ENCODE measurements at regions not wholly inside any gene's neighbourhood (a gene's known extent, or its start where the extent isn't known, plus 50 kb on each side); places are given as distances from the start of the nearest gene placed in this dataset.

DNA sequence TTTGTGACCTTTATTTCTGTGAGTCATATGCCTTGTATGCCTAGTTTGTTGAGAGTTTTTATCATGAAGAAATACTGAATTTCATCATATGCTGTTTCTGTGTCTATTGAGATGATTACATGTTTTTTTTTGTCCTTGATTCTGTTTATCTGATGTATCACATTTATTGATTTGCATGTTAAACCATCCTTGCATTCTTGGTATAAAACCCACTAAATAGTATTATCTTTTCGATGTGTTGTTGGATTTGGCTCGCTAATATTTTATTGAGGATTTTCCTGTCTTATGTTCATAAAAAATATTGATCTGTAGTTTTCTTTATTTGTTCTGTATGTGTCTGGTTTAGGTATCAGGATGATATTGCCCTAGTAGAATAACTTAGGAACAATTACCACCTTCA, 164.7 kb upstream of the CHRM3 start:
- Histone ChIP-seq H3K4me1 (ENCODE audit: control insufficient read depth in 2 of 2, insufficient read depth in 2 of 2, low read length in 2 of 2) (no peaks in the 10 kb centered on the region), H3K36me3 (replicated peaks in 1 of 2; ENCODE audit: control extremely low read depth in 1 of 2, control insufficient read depth in 1 of 2, extremely low read depth in 1 of 2, insufficient read depth in 2 of 2, low read length in 1 of 2) (no peaks in the 10 kb centered on the region), H3K4me2 (replicated peaks; ENCODE audit: low read depth, low read length, poor library complexity, severe bottlenecking) (no peak overlapping the region), H4K20me1 (ENCODE audit: control insufficient read depth, insufficient read depth, low read length, poor library complexity, severe bottlenecking) (no peaks in the 10 kb centered on the region), H3K27ac (ENCODE audit: low read length in 2 of 2) (no peak overlapping the region), H3K9me3 (ENCODE audit: control extremely low read depth in 1 of 3, control insufficient read depth in 2 of 3, insufficient read depth in 1 of 3, low read length in 2 of 3) (peaks cover 2 to 8% (median 6%) of the 10 kb centered on the region in 3 donors), H2AFZ (ENCODE audit: insufficient read depth, low read depth, low read length, poor library complexity, severe bottlenecking) (no peak overlapping the region), H3K79me2 (ENCODE audit: control insufficient read depth, insufficient read depth, low read length) (no peaks in the 10 kb centered on the region), H3K4me3 (ENCODE audit: control extremely low read depth in 1 of 5, extremely low read depth in 1 of 5, insufficient read depth in 1 of 5, low read depth in 2 of 5, low read length in 4 of 5) (no peak overlapping the region), H3K27me3 (replicated peaks in 1 of 4; ENCODE audit: control extremely low read depth in 1 of 4, control insufficient read depth in 3 of 4, insufficient read depth in 4 of 4, low read length in 3 of 4) (no peaks in the 10 kb centered on the region), H3K9ac (ENCODE audit: low read length) (no peak overlapping the region)
- ChIA-PET POLR2A (no interaction called here), CTCF (no interaction called here)
- Mint-ChIP-seq H3K27ac (no peak overlapping the region), H3K4me3 (no peak overlapping the region), H3K27me3 (no peaks in the 10 kb centered on the region), H3K9me3 (ENCODE audit: insufficient read depth) (peaks cover 14% of the 10 kb centered on the region), H3K4me1 (no peaks in the 10 kb centered on the region)
- TF ChIP-seq, protein P1, sequence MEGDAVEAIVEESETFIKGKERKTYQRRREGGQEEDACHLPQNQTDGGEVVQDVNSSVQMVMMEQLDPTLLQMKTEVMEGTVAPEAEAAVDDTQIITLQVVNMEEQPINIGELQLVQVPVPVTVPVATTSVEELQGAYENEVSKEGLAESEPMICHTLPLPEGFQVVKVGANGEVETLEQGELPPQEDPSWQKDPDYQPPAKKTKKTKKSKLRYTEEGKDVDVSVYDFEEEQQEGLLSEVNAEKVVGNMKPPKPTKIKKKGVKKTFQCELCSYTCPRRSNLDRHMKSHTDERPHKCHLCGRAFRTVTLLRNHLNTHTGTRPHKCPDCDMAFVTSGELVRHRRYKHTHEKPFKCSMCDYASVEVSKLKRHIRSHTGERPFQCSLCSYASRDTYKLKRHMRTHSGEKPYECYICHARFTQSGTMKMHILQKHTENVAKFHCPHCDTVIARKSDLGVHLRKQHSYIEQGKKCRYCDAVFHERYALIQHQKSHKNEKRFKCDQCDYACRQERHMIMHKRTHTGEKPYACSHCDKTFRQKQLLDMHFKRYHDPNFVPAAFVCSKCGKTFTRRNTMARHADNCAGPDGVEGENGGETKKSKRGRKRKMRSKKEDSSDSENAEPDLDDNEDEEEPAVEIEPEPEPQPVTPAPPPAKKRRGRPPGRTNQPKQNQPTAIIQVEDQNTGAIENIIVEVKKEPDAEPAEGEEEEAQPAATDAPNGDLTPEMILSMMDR (IDR thresholded peaks at IDR 0.05), result no peak
- TF ChIP-seq EZH2 (IDR thresholded peaks at IDR 0.05; ENCODE audit: borderline replicate concordance, insufficient read depth, low read depth, low read length, poor library complexity, severe bottlenecking), result no peak
- no CpG with 5 or more reads among the region's 2 CpGs for WGBS (ENCODE audit: insufficient coverage)
- ATAC-seq (ENCODE audit: low read depth), result no peak
- no peak for DNase-seq
- intact Hi-C loops (cut with micrococcal nuclease), result no loop called here

DNA sequence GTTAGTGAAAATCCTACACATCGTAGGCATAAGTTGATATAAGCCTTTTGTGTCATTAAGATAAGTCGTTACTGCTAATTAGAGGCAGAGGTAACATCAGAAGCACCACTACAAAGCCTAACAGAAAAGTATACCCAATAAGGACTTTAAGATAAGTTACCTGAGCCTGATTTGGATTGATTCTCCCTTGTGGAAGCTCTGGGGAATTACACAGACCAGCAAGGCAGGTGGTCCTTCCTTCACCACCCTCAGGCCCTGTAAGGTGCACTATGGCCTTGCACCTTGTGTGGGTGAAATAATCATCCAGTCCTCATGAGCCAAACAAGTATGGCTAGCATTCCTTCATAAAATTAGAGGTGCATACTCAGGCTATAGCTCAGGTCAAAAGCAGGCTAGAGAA, 166.7 kb upstream of the CHRM3 start:
- no CpG with 5 or more reads among the region's 2 CpGs for WGBS (ENCODE audit: insufficient coverage)
- Histone ChIP-seq H3K9ac (ENCODE audit: low read length) (no peak overlapping the region), H4K20me1 (ENCODE audit: control insufficient read depth, insufficient read depth, low read length, poor library complexity, severe bottlenecking) (no peaks in the 10 kb centered on the region), H3K27me3 (replicated peaks in 1 of 4; ENCODE audit: control extremely low read depth in 1 of 4, control insufficient read depth in 3 of 4, insufficient read depth in 4 of 4, low read length in 3 of 4) (no peaks in the 10 kb centered on the region), H3K27ac (ENCODE audit: low read length in 2 of 2) (no peak overlapping the region), H3K79me2 (ENCODE audit: control insufficient read depth, insufficient read depth, low read length) (no peaks in the 10 kb centered on the region), H3K4me1 (ENCODE audit: control insufficient read depth in 2 of 2, insufficient read depth in 2 of 2, low read length in 2 of 2) (no peaks in the 10 kb centered on the region), H3K4me2 (replicated peaks; ENCODE audit: low read depth, low read length, poor library complexity, severe bottlenecking) (no peak overlapping the region), H3K9me3 (ENCODE audit: control extremely low read depth in 1 of 3, control insufficient read depth in 2 of 3, insufficient read depth in 1 of 3, low read length in 2 of 3) (peaks cover 0 to 2% (median 0%) of the 10 kb centered on the region in 3 donors), H3K4me3 (ENCODE audit: control extremely low read depth in 1 of 5, extremely low read depth in 1 of 5, insufficient read depth in 1 of 5, low read depth in 2 of 5, low read length in 4 of 5) (no peak overlapping the region), H2AFZ (ENCODE audit: insufficient read depth, low read depth, low read length, poor library complexity, severe bottlenecking) (no peak overlapping the region), H3K36me3 (replicated peaks in 1 of 2; ENCODE audit: control extremely low read depth in 1 of 2, control insufficient read depth in 1 of 2, extremely low read depth in 1 of 2, insufficient read depth in 2 of 2, low read length in 1 of 2) (no peaks in the 10 kb centered on the region)
- TF ChIP-seq EZH2 (IDR thresholded peaks at IDR 0.05; ENCODE audit: borderline replicate concordance, insufficient read depth, low read depth, low read length, poor library complexity, severe bottlenecking), result no peak
- TF ChIP-seq, protein P1 (IDR thresholded peaks at IDR 0.05), result no peak
- Mint-ChIP-seq H3K4me1 (no peaks in the 10 kb centered on the region), H3K27ac (no peak overlapping the region), H3K4me3 (no peak overlapping the region), H3K9me3 (ENCODE audit: insufficient read depth) (peaks cover 8% of the 10 kb centered on the region), H3K27me3 (no peaks in the 10 kb centered on the region)
- DNase-seq, result no peak
- no peak for ATAC-seq (ENCODE audit: low read depth)
- intact Hi-C loops (cut with micrococcal nuclease), result no loop called here
- ChIA-PET CTCF (no interaction called here), POLR2A (no interaction called here)

Data from B cell (primary cell).